Embryonic facial prominence (tissue), 1 donor: ENCODE measurements at regions not wholly inside any gene's neighbourhood (a gene's known extent, or its start where the extent isn't known, plus 50 kb on each side); places are given as distances from the start of the nearest gene placed in this dataset.

ENCODE experiments used
- DNase-seq: peaks from one replicate; pipeline ENCODE4 v3.0.0-alpha.2; 2016; ENCODE audit errors: extremely low spot score

GRCh38 chr5:27434335-27434734 lies 395.9 kb upstream of the CDH9 start:
- no peak for DNase-seq

- DNase-seq, result no peak
Observed at GRCh38 chr5:27414099-27414498, 375.7 kb upstream of the CDH9 start.

- no peak for DNase-seq
Observed at GRCh38 chr5:27412384-27412783, 374.0 kb upstream of the CDH9 start.

- no peak for DNase-seq
Observed at GRCh38 chr5:27406020-27406419, 367.6 kb upstream of the CDH9 start.

DNA sequence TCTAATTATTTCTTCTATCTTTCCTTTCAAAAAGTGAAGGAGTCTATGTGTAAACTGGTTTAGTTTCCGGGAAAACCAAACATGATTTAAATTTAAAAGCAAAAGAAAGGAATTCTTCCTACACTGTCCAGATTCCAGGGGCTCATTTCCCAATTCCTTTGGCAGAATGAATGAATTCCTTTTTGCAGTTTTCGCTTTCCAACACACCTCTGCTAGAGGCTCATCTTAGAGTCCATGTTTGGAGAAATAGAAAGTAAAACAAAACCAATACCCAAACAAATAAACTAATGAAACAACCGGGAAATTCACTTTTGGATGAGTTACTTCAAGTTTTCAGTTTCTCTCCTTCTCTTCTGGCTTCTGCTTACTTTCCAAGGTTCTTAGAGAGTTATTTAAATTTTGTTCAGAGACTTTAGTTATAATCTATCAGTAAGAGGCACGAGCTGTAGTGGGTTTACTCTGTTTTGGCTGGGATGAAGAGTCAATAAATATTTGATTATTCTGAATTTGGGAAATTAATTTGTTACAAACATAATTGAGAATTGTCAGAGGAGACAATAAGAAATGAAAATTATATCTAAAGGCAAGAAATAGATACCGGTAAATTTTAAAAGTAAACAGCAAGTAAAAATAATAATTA lies 365.0 kb upstream of the CDH9 start:
- no peak for DNase-seq

- no peak for DNase-seq
Observed at GRCh38 chr5:27402828-27403227, 364.4 kb upstream of the CDH9 start.

GRCh38 chr5:27396998-27397397 lies 358.6 kb upstream of the CDH9 start:
- no peak for DNase-seq

DNA sequence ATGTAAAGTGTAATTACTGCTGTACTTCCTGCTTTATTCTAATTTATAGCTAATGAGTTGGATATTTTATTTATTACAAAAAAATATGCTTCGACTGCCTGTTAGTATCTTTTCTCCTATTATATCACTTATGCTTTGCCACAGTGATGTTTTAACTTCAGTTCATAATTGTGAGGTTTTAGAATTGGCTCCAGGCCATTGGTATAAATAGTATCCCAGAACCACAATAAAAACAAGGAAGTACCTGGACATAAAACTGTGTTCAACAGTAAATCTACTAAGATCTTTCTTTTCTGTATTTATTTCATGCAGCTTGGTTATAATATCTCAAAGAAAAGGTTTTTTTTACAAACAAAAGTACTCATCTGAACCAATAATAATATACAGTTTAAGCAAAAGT lies 354.3 kb upstream of the CDH9 start:
- DNase-seq, result no peak

- DNase-seq, result no peak
Observed at GRCh38 chr5:27389696-27390095, 351.3 kb upstream of the CDH9 start.

DNA sequence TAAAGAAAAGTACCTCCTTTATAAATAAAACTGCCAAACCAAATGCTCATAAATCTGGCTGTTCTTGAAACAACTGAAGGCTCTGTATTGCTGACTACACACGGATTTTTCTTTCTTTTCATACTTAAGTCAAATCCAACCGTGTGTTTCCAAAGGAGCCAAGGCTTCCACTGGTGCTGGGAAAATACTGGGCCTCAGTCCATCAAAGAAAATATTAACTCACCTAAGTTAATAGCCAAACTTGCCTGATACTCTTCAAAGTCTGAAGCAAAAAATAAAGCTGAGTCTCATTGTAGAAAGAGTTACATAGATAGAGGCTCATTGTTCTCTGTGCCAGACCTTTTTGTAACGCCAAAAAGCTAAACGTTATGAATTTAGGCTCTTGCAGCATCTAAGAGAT lies 350.4 kb upstream of the CDH9 start:
- no peak for DNase-seq

GRCh38 chr5:27387535-27388073 lies 349.2 kb upstream of the CDH9 start:
- no peak for DNase-seq

DNA sequence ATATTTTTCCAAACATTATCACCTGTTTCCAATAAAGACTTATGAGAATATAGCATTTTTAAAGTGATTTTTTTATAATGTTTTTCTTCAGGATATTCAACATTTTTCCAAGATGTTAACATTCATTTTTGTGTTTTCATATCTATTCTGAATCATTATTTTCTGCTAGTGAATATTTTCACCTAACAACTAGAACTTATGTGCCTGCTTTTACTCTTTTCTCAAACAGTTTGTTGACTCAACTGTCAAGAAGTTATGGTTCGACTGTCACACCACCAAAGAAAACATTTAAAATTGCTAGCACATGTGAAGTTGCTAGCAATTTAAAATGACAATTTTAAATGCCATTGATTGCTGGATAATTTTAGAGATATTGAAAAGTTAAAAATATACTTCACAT lies 343.3 kb upstream of the CDH9 start:
- DNase-seq, result no peak

- DNase-seq, result no peak
Observed at GRCh38 chr5:27377626-27378025, 339.2 kb upstream of the CDH9 start.

- DNase-seq, result no peak
Observed at GRCh38 chr5:27353970-27354369, 315.6 kb upstream of the CDH9 start.

GRCh38 chr5:27353540-27353939 lies 315.2 kb upstream of the CDH9 start:
- DNase-seq, result no peak

DNA sequence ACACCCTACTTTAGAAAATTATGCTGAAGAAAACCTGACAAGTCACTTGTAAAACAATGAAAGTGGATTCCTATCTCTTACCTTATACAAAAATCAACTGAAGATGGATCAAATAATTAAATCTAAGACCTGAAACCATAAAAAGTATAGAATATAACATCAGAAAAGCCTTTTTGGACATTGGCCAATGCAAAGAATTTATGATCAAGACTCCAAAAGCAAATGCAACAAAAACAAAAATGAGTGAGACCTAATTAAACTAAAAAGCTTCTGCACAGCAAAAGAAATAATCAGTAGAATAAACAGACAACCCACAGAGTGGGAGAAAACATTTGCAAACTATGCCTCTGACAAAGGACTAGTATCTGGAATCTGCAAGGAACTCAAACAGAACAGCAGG lies 303.0 kb upstream of the CDH9 start:
- no peak for DNase-seq

DNA sequence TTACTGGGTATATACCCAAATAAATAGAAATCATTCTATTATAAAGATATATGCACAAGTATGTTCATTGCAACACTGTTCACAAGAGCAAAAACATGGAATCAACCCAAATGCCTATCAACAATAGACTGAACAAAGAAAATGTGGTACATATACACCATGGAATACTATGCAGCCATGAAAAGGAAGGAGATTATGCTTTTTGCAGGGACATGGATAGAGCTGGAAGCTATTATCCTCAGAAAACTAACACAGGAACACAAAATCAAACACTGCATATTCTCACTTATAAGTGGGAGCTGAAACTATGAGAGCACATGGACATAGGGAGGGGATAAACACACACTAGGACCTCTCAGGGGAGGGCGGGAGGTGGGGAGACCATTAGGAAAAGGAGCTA lies 298.4 kb upstream of the CDH9 start:
- no peak for DNase-seq

- DNase-seq, result no peak
Observed at GRCh38 chr5:27328480-27328879, 290.1 kb upstream of the CDH9 start.

GRCh38 chr5:27325513-27325912 lies 287.1 kb upstream of the CDH9 start:
- no peak for DNase-seq

GRCh38 chr5:27318701-27319100 lies 280.3 kb upstream of the CDH9 start:
- no peak for DNase-seq

DNA sequence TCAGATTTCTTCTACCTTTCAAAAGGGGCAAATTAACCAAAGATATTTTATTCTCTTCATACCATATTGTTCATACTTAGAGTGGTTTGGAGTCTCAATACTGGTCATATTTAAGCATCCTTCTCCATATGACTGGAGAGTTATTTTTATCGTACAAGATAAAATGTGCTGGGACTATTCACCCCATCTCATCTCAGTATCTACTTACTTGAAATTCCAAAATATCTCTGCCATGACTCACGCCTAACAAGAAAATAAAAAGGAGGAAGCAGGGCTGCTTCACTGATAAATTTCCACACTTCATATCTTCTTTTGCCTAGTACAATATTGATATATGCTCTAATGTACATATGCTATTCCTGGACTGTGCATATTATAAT lies 277.9 kb upstream of the CDH9 start:
- DNase-seq, result no peak

- DNase-seq, result no peak
Observed at GRCh38 chr5:27315363-27316270, 277.2 kb upstream of the CDH9 start.

DNA sequence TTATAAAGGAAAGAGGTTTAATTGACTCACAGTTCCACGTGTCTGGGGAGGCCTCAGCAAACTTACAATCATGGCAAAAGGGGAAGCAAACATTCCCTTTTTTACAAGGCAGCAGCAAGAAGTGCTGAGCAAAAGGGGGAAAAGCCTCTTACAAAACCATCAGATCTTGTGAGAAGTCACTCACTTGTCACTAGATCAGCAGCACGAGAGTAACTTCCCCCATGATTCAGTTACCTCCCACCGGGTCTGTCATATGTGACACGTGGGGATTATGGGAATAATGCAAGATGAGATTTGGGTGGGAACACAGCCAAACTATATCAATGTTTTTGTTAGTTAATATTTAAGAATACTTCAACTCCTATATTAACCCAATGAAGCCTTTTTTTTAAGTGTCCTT lies 275.2 kb upstream of the CDH9 start:
- no peak for DNase-seq
